ENCODE measurements at regions not wholly inside any gene's neighbourhood (a gene's known extent, or its start where the extent isn't known, plus 50 kb on each side); places are given as distances from the start of the nearest gene placed in this dataset.

DNA sequence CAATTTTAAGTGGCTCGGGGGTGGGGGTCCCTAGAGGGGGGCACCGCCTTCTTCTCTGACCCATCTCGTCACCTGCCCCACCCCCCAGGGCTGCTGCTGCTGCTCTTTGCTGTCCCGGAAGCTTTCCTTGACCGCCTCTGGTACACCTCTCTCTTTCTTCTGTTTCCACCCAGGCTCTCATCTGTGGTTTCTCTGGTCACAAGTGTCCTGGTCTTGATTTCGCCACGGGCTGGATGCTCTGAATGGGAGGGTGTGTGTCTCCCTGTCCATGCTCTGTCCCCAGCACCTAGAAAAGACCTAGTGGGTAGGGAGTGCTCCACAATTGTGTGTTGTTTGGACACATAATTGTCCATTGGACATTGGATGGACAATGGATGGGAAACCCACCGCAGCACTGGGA lies 134.7 kb upstream of the CIBAR2 start:
- TF ChIP-seq, protein P1, sequence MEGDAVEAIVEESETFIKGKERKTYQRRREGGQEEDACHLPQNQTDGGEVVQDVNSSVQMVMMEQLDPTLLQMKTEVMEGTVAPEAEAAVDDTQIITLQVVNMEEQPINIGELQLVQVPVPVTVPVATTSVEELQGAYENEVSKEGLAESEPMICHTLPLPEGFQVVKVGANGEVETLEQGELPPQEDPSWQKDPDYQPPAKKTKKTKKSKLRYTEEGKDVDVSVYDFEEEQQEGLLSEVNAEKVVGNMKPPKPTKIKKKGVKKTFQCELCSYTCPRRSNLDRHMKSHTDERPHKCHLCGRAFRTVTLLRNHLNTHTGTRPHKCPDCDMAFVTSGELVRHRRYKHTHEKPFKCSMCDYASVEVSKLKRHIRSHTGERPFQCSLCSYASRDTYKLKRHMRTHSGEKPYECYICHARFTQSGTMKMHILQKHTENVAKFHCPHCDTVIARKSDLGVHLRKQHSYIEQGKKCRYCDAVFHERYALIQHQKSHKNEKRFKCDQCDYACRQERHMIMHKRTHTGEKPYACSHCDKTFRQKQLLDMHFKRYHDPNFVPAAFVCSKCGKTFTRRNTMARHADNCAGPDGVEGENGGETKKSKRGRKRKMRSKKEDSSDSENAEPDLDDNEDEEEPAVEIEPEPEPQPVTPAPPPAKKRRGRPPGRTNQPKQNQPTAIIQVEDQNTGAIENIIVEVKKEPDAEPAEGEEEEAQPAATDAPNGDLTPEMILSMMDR (IDR thresholded peaks at IDR 0.05): no peak
- TF ChIP-seq POLR2A (IDR thresholded peaks at IDR 0.05): no peak
- no peak for TF ChIP-seq EP300 (IDR thresholded peaks at IDR 0.05)
